HCT116 (cell line): ENCODE measurements at regions not wholly inside any gene's neighbourhood (a gene's known extent, or its start where the extent isn't known, plus 50 kb on each side); places are given as distances from the start of the nearest gene placed in this dataset.

Experiments used
- ATAC-seq: fragments of 200-7000 bp; cut with Tn5 transposase; 2 replicates; pipeline ENCODE4 v1.9.1; 2020; ENCODE audit warnings: mild to moderate bottlenecking, moderate library complexity
- BruUV-seq: library from RNA; stranded (reverse); fragments of 400-500 nt; replicated peaks from 2 replicates; lab custom pipeline; 2021; lab: Mats Ljungman, UMichigan
- CTCF ChIA-PET: fragments of 300-600 bp; sonication (Branson Sonifier 250); formaldehyde crosslinking; loops from one replicate; lab custom pipeline; 2021; ENCODE audit warnings: antibody characterized with exemption; lab: Charles Lee
- POLR2A ChIA-PET: fragments of 300-600, 350-600 bp; sonication (Branson Sonifier 250); formaldehyde crosslinking; loops from one replicate; lab custom pipeline; 2021; ENCODE audit warnings: antibody characterized with exemption; lab: Charles Lee
- RAD21 ChIA-PET, 2 experiments: fragments of 300-600 bp; sonication (Branson Sonifier 250); formaldehyde crosslinking; loops; one replicate each; lab custom pipeline; 2023; ENCODE audit warnings: low total read pairs in 2 of 2; ENCODE audit not compliant: uncharacterized antibody in 2 of 2, unreplicated experiment in 2 of 2, low non-redundant PET in 1 of 2; lab: Charles Lee
- DNase-seq: peaks from one replicate; pipeline ENCODE4 v3.0.0-alpha.2; 2010; ENCODE audit warnings: low read depth, low spot score
- H2AFZ ChIP-seq: fragments of 200-600 bp; shearing (Covaris generic), sonication (generic); 2 replicates; pipeline ENCODE4 v1.6.1; 2017; ENCODE audit warnings: low read depth, mixed run types, mixed read lengths, antibody characterized with exemption, low read length; ENCODE audit not compliant: poor library complexity, severe bottlenecking
- H3K27ac ChIP-seq: 2 replicates; pipeline ENCODE4 v1.5.1; 2012; ENCODE audit warnings: low read depth, low read length
- H3K27me3 ChIP-seq: fragments of 200-600 bp; sonication (generic); 2 replicates; pipeline ENCODE4 v1.6.1; 2016; ENCODE audit warnings: mixed run types, low read length, mixed read lengths; ENCODE audit not compliant: insufficient read depth
- H3K36me3 ChIP-seq, 2 experiments: fragments of 200-500 bp in 1 of 2; fragments of 200-600 bp in 1 of 2; sonication (Bioruptor generic) in 1 of 2; sonication (generic) in 1 of 2; 2 replicates each; pipeline versions ENCODE4 v1.5.1 to v1.6.1; 2014 to 2016; ENCODE audit warnings: low read length in 2 of 2, inconsistent platforms in 1 of 2, mixed read lengths in 1 of 2, mixed run types in 1 of 2; ENCODE audit not compliant: insufficient read depth in 2 of 2, control insufficient read depth in 1 of 2
- H3K4me1 ChIP-seq, 2 experiments: fragments of 200-600 bp in 1 of 2; sonication (generic) in 1 of 2; 2 replicates each; pipeline versions ENCODE4 v1.5.1 to v1.6.1; 2012 to 2017; ENCODE audit warnings: low read length in 2 of 2, inconsistent platforms in 1 of 2, mild to moderate bottlenecking in 1 of 2, mixed read lengths in 1 of 2, mixed run types in 1 of 2, moderate library complexity in 1 of 2; ENCODE audit not compliant: insufficient read depth in 2 of 2, control insufficient read depth in 1 of 2
- H3K4me2 ChIP-seq: fragments of 200-600 bp; sonication (generic); 2 replicates; pipeline ENCODE4 v1.6.1; 2017; ENCODE audit warnings: mixed run types, low read length, mixed read lengths
- H3K4me3 ChIP-seq, 2 experiments: fragments of 200-600 bp in 1 of 2; sonication (generic) in 1 of 2; replicated peaks in 1 of 2; 2 replicates each; pipeline ENCODE4 v1.5.1; 2011 to 2016; ENCODE audit warnings: low read length in 2 of 2, control low read depth in 1 of 2, low read depth in 1 of 2, mild to moderate bottlenecking in 1 of 2, mixed read lengths in 1 of 2, mixed run types in 1 of 2
- H3K79me2 ChIP-seq: fragments of 200-600 bp; sonication (generic); 2 replicates; pipeline ENCODE4 v1.6.1; 2017; ENCODE audit warnings: mild to moderate bottlenecking, mixed run types, low read length, moderate library complexity, mixed read lengths; ENCODE audit not compliant: insufficient read depth
- H3K9ac ChIP-seq: fragments of 200-600 bp; sonication (generic); 2 replicates; pipeline ENCODE4 v1.6.1; 2016; ENCODE audit warnings: low read length, mixed read lengths
- H3K9me2 ChIP-seq: fragments of 200-600 bp; sonication (generic), shearing (Covaris generic); 2 replicates; pipeline ENCODE4 v1.6.1; 2017; ENCODE audit warnings: mixed run types, mild to moderate bottlenecking, moderate library complexity; ENCODE audit not compliant: insufficient read depth
- H3K9me3 ChIP-seq, 2 experiments: fragments of 200-500 bp in 1 of 2; fragments of 200-600 bp in 1 of 2; sonication (Bioruptor generic) in 1 of 2; sonication (generic) in 1 of 2; 2 replicates each; pipeline ENCODE4 v1.6.1; 2014 to 2017; ENCODE audit warnings: low read length in 2 of 2, mixed read lengths in 2 of 2, inconsistent platforms in 1 of 2, low read depth in 1 of 2, mild to moderate bottlenecking in 1 of 2, mixed run types in 1 of 2, moderate library complexity in 1 of 2; ENCODE audit not compliant: control insufficient read depth in 1 of 2, insufficient read depth in 1 of 2
- H4K20me1 ChIP-seq: fragments of 200-600 bp; sonication (generic), shearing (Covaris generic); 2 replicates; pipeline ENCODE4 v1.6.1; 2017; ENCODE audit warnings: mixed run types, mild to moderate bottlenecking, moderate library complexity; ENCODE audit not compliant: insufficient read depth
- CBX3 ChIP-seq: IDR thresholded peaks from 2 replicates; pipeline ENCODE4 v1.6.1; 2012; ENCODE audit warnings: low read depth
- CEBPB ChIP-seq: IDR thresholded peaks from 2 replicates; pipeline ENCODE4 v1.6.1; 2012; ENCODE audit warnings: low read depth
- EGR1 ChIP-seq: IDR thresholded peaks from 2 replicates; pipeline ENCODE4 v1.6.1; 2012; ENCODE audit warnings: low read depth
- EZH2 ChIP-seq: fragments of 200-600 bp; sonication (generic); IDR thresholded peaks from 2 replicates; pipeline ENCODE4 v1.6.1; 2017; ENCODE audit warnings: antibody characterized with exemption, mixed run types
- EZH2phosphoT487 ChIP-seq: fragments of 200-600 bp; IDR thresholded peaks from 2 replicates; pipeline ENCODE4 v1.6.1; 2018; ENCODE audit warnings: antibody characterized with exemption, borderline replicate concordance
- JUND ChIP-seq: IDR thresholded peaks from 2 replicates; pipeline ENCODE4 v1.6.1; 2012
- POLR2A ChIP-seq: IDR thresholded peaks from 2 replicates; pipeline ENCODE4 v1.7.0; 2011; ENCODE audit warnings: borderline replicate concordance; ENCODE audit not compliant: insufficient read depth, insufficient read length; ENCODE audit errors: extremely low read depth
- POLR2AphosphoS5 ChIP-seq: IDR thresholded peaks from 2 replicates; pipeline ENCODE4 v1.6.1; 2011; ENCODE audit warnings: mild to moderate bottlenecking, low read depth, low read length, moderate library complexity
- RAD21 ChIP-seq: IDR thresholded peaks from 2 replicates; pipeline ENCODE4 v1.6.1; 2012; ENCODE audit warnings: low read depth, mild to moderate bottlenecking
- SIN3A ChIP-seq: IDR thresholded peaks from 2 replicates; pipeline ENCODE4 v1.6.1; 2012; ENCODE audit warnings: low read depth
- SP1 ChIP-seq: IDR thresholded peaks from 2 replicates; pipeline ENCODE4 v1.6.1; 2012; ENCODE audit warnings: low read depth
- SRF ChIP-seq: IDR thresholded peaks from 2 replicates; pipeline ENCODE4 v1.6.1; 2012; ENCODE audit warnings: low read depth
- TCF7L2 ChIP-seq: IDR thresholded peaks from 2 replicates; pipeline ENCODE4 v1.7.0; 2011; ENCODE audit warnings: borderline replicate concordance, inconsistent platforms; ENCODE audit not compliant: insufficient read depth, insufficient read length; ENCODE audit errors: extremely low read depth
- YY1 ChIP-seq: IDR thresholded peaks from 2 replicates; pipeline ENCODE4 v1.6.1; 2011; ENCODE audit warnings: low read length, low read depth, moderate library complexity, mild to moderate bottlenecking; ENCODE audit not compliant: insufficient replicate concordance; ENCODE audit errors: extremely low read depth
- ZFX ChIP-seq: fragments of 450-650 bp; IDR thresholded peaks from 2 replicates; pipeline ENCODE4 v1.6.1; 2017
- intact Hi-C: fragments of 100-400 bp; cut with micrococcal nuclease; formaldehyde crosslinking; loops from 2 replicates; pipeline ENCODE4 v1.10.0; 2022
- TF ChIP-seq, protein P1 (sequence below): IDR thresholded peaks from 2 replicates; pipeline ENCODE4 v1.6.1; 2012
- TF ChIP-seq, protein P2 (sequence below), 3 experiments: fragments of 200-600 bp in 1 of 3; sonication (generic) in 1 of 3; IDR thresholded peaks in 2 of 3; conservative IDR thresholded peaks in 1 of 3; 2 replicates each; pipeline ENCODE4 v1.5.1; 2012 to 2017; ENCODE audit warnings: low read depth in 2 of 3, low read length in 2 of 3, antibody characterized with exemption in 1 of 3, borderline replicate concordance in 1 of 3, control low read depth in 1 of 3, mild to moderate bottlenecking in 1 of 3, mixed read lengths in 1 of 3, mixed run types in 1 of 3, moderate library complexity in 1 of 3; ENCODE audit not compliant: insufficient read depth in 1 of 3
- TF ChIP-seq, protein P3 (sequence below): IDR thresholded peaks from 2 replicates; pipeline ENCODE4 v1.6.1; 2012
- TF ChIP-seq, protein P4 (sequence below): IDR thresholded peaks from 2 replicates; pipeline ENCODE4 v1.6.1; 2012; ENCODE audit warnings: low read depth

DNA sequence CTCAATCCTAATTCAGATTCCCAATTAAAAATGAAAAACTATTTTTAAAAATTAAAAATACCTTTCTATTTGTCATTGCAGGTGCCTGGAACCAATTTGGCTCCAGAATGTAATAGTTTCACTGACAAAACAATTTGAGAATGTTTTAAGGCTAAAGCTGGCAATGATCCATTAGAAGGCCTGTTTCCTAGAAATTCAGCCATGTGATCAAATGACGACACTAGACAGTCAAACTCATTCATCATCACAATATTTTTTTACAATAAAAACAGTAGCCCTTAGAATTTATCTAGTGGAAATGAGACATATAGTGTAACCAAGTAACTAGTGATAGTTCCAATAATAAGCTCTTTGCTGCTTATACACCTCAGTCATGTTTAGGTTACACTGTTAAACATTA is 75.4 kb upstream of the MAP3K1 start:
- ChIA-PET POLR2A (interaction anchor here (0.7 kb wide), 1 partner anchor 17 kb away, joined by 3 read pairs; no protein-coding TSS in a partner anchor), RAD21 (no interaction called here), CTCF (no interaction called here)
- intact Hi-C loops: no loop called here
- Histone ChIP-seq H4K20me1 (no peaks in the 10 kb centered on the region), H3K4me2 (no peak overlapping the region), H3K4me1 (no peaks in the 10 kb centered on the region), H3K27me3 (no peaks in the 10 kb centered on the region), H3K4me3 (no peak overlapping the region), H3K36me3 (no peaks in the 10 kb centered on the region), H2AFZ (no peak overlapping the region), H3K79me2 (no peaks in the 10 kb centered on the region), H3K9ac (no peak overlapping the region), H3K9me3 (no peaks in the 10 kb centered on the region), H3K27ac (no peak overlapping the region), H3K9me2 (no peaks in the 10 kb centered on the region)
- no TSS peak for BruUV-seq
- DNase-seq (no peak), ATAC-seq (no peak)
- TF ChIP-seq POLR2A (no peak), TCF7L2 (no peak), YY1 (no peak), SP1 (no peak), CEBPB (no peak), SIN3A (no peak), POLR2AphosphoS5 (no peak), JUND (no peak), EZH2phosphoT487 (no peak), EZH2 (no peak), SRF (no peak), EGR1 (no peak), CBX3 (no peak), RAD21 (no peak), ZFX (no peak)
- TF ChIP-seq, protein P1, sequence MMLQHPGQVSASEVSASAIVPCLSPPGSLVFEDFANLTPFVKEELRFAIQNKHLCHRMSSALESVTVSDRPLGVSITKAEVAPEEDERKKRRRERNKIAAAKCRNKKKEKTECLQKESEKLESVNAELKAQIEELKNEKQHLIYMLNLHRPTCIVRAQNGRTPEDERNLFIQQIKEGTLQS: no peak
- TF ChIP-seq, protein P2, sequence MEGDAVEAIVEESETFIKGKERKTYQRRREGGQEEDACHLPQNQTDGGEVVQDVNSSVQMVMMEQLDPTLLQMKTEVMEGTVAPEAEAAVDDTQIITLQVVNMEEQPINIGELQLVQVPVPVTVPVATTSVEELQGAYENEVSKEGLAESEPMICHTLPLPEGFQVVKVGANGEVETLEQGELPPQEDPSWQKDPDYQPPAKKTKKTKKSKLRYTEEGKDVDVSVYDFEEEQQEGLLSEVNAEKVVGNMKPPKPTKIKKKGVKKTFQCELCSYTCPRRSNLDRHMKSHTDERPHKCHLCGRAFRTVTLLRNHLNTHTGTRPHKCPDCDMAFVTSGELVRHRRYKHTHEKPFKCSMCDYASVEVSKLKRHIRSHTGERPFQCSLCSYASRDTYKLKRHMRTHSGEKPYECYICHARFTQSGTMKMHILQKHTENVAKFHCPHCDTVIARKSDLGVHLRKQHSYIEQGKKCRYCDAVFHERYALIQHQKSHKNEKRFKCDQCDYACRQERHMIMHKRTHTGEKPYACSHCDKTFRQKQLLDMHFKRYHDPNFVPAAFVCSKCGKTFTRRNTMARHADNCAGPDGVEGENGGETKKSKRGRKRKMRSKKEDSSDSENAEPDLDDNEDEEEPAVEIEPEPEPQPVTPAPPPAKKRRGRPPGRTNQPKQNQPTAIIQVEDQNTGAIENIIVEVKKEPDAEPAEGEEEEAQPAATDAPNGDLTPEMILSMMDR (IDR thresholded peaks at IDR 0.05 in 2 of 3, conservative IDR thresholded peaks at IDR 0.05 in 1 of 3; ENCODE audit: borderline replicate concordance in 1 of 3, insufficient read depth in 1 of 3, low read depth in 2 of 3, low read length in 2 of 3): no peak
- TF ChIP-seq, protein P3, sequence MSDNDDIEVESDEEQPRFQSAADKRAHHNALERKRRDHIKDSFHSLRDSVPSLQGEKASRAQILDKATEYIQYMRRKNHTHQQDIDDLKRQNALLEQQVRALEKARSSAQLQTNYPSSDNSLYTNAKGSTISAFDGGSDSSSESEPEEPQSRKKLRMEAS: no peak
- TF ChIP-seq, protein P4, sequence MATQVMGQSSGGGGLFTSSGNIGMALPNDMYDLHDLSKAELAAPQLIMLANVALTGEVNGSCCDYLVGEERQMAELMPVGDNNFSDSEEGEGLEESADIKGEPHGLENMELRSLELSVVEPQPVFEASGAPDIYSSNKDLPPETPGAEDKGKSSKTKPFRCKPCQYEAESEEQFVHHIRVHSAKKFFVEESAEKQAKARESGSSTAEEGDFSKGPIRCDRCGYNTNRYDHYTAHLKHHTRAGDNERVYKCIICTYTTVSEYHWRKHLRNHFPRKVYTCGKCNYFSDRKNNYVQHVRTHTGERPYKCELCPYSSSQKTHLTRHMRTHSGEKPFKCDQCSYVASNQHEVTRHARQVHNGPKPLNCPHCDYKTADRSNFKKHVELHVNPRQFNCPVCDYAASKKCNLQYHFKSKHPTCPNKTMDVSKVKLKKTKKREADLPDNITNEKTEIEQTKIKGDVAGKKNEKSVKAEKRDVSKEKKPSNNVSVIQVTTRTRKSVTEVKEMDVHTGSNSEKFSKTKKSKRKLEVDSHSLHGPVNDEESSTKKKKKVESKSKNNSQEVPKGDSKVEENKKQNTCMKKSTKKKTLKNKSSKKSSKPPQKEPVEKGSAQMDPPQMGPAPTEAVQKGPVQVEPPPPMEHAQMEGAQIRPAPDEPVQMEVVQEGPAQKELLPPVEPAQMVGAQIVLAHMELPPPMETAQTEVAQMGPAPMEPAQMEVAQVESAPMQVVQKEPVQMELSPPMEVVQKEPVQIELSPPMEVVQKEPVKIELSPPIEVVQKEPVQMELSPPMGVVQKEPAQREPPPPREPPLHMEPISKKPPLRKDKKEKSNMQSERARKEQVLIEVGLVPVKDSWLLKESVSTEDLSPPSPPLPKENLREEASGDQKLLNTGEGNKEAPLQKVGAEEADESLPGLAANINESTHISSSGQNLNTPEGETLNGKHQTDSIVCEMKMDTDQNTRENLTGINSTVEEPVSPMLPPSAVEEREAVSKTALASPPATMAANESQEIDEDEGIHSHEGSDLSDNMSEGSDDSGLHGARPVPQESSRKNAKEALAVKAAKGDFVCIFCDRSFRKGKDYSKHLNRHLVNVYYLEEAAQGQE: no peak
